Activated T-cell treated with anti-CD3 and anti-CD28 coated beads for 1 hour (primary cell): ENCODE measurements at regions not wholly inside any gene's neighbourhood (a gene's known extent, or its start where the extent isn't known, plus 50 kb on each side); places are given as distances from the start of the nearest gene placed in this dataset.
"Not testable (repeated sequence)": the region's sequence is repeated elsewhere in the genome, so short reads cannot be mapped to it uniquely, and the experiment has no call there.

Source experiments
- DNase-seq: peaks from one replicate; pipeline ENCODE4 v3.0.0-alpha.2; 2020; ENCODE audit warnings: low read depth

- DNase-seq: no peak
Observed at GRCh38 chr13:85212692-85213091, 586.5 kb downstream of the SLITRK6 start.

- DNase-seq: no peak
Observed at GRCh38 chr13:85204668-85205344, 594.4 kb downstream of the SLITRK6 start.

GRCh38 chr13:85197431-85197830, 601.8 kb downstream of the SLITRK6 start:
- no peak for DNase-seq

- no peak for DNase-seq
Observed at GRCh38 chr13:85194482-85194881, 604.7 kb downstream of the SLITRK6 start.

- DNase-seq: no peak
Observed at GRCh38 chr13:85191996-85192718, 607.1 kb downstream of the SLITRK6 start.

GRCh38 chr13:85186356-85187045, 612.7 kb downstream of the SLITRK6 start:
- DNase-seq: no peak

- no peak for DNase-seq
Observed at GRCh38 chr13:85174291-85174690, 624.9 kb downstream of the SLITRK6 start.

- no peak for DNase-seq
Observed at GRCh38 chr13:85170372-85170771, 628.8 kb downstream of the SLITRK6 start.

- no peak for DNase-seq
Observed at GRCh38 chr13:85166891-85167290, 632.3 kb downstream of the SLITRK6 start.

- DNase-seq: no peak
Observed at GRCh38 chr13:85163063-85163462, 636.2 kb downstream of the SLITRK6 start.

GRCh38 chr13:85148009-85148408, 651.2 kb downstream of the SLITRK6 start:
- no peak for DNase-seq

GRCh38 chr13:85142351-85142927, 656.8 kb downstream of the SLITRK6 start:
- DNase-seq: no peak

GRCh38 chr13:85141401-85141800, 657.8 kb downstream of the SLITRK6 start:
- no peak for DNase-seq

- no peak for DNase-seq
Observed at GRCh38 chr13:85140192-85140591, 659.0 kb downstream of the SLITRK6 start.

- no peak for DNase-seq
Observed at GRCh38 chr13:85137516-85137915, 661.7 kb downstream of the SLITRK6 start.

GRCh38 chr13:85132986-85133385, 666.2 kb downstream of the SLITRK6 start:
- DNase-seq: no peak

- DNase-seq: not testable (repeated sequence)
Observed at GRCh38 chr13:85123501-85123900, 675.7 kb downstream of the SLITRK6 start.

- no peak for DNase-seq
Observed at GRCh38 chr13:85108356-85108755, 690.9 kb downstream of the SLITRK6 start.

GRCh38 chr13:85099245-85099644, 700.0 kb downstream of the SLITRK6 start:
- no peak for DNase-seq

- no peak for DNase-seq
Observed at GRCh38 chr13:85095418-85096272, 703.6 kb downstream of the SLITRK6 start.

GRCh38 chr13:85093808-85094207, 705.4 kb downstream of the SLITRK6 start:
- DNase-seq: no peak
